Tibial nerve (tissue), 4 donors: ENCODE measurements at regions not wholly inside any gene's neighbourhood (a gene's known extent, or its start where the extent isn't known, plus 50 kb on each side); places are given as distances from the start of the nearest gene placed in this dataset.

Experiments
- DNase-seq, 2 donors: peaks; one replicate each; pipeline ENCODE4 v3.0.0-alpha.2; 2019; ENCODE audit warnings: low spot score in 2 of 2
- H3K27ac ChIP-seq, 4 donors: fragments of 200-600 bp; sonication (generic) in 3 of 4; one replicate each; pipeline ENCODE4 v1.5.1; 2017 to 2019; ENCODE audit warnings: mild to moderate bottlenecking in 1 of 4
- H3K27me3 ChIP-seq, 2 donors: fragments of 200-600 bp; sonication (generic) in 1 of 2; one replicate each; pipeline versions ENCODE4 v1.5.1 to v1.6.0; 2017 to 2019
- H3K36me3 ChIP-seq, 3 donors: fragments of 200-600 bp; sonication (generic); one replicate each; pipeline ENCODE4 v1.5.1; 2018 to 2019
- H3K4me1 ChIP-seq, 4 donors: fragments of 200-600 bp; sonication (generic) in 3 of 4; one replicate each; pipeline ENCODE4 v1.5.1; 2017 to 2019
- H3K4me3 ChIP-seq, 4 donors: fragments of 200-600 bp; sonication (generic) in 3 of 4; one replicate each; pipeline ENCODE4 v1.5.1; 2017 to 2019; ENCODE audit warnings: mild to moderate bottlenecking in 1 of 4, moderate library complexity in 1 of 4
- H3K9me3 ChIP-seq, 4 donors: fragments of 200-600 bp; sonication (generic) in 3 of 4; one replicate each; pipeline ENCODE4 v1.5.1; 2017 to 2019
- CTCF ChIP-seq, 5 experiments: fragments of 200-600 bp in 3 of 5; fragments of 450-650 bp in 2 of 5; sonication (generic) in 3 of 5; IDR thresholded peaks; one replicate each; pipeline ENCODE4 v1.5.1; 2016 to 2019; ENCODE audit warnings: antibody characterized with exemption in 5 of 5, mild to moderate bottlenecking in 3 of 5, moderate library complexity in 2 of 5
- EP300 ChIP-seq, 2 donors: sonication (generic); formaldehyde crosslinking; IDR thresholded peaks; one replicate each; pipeline ENCODE4 v1.6.1; 2017; ENCODE audit warnings: antibody characterized with exemption in 2 of 2, mild to moderate bottlenecking in 1 of 2
- POLR2A ChIP-seq, 2 donors: fragments of 450-650 bp; IDR thresholded peaks; one replicate each; pipeline ENCODE4 v1.6.1; 2017; ENCODE audit warnings: antibody characterized with exemption in 2 of 2, mild to moderate bottlenecking in 2 of 2, moderate library complexity in 2 of 2
- WGBS, 2 donors: methylation state at CpG; one replicate each; pipeline ENCODE4 v1.1.5; 2018; 5-methylcytosine and 5-hydroxymethylcytosine counted together

GRCh38 chr16:35560637-35560984 is 2101.2 kb downstream of the TP53TG3F start:
- Histone ChIP-seq H3K4me1 (no peaks in the 10 kb centered on the region), H3K4me3 (no peak overlapping the region), H3K36me3 (no peaks in the 10 kb centered on the region), H3K27ac (no peak overlapping the region), H3K9me3 (peaks cover 0 to 7% (median 0%) of the 10 kb centered on the region in 4 donors), H3K27me3 (no peaks in the 10 kb centered on the region)
- DNase-seq: no peak
- 57 to 70% methylated on average over 6 of the region's 6 CpGs for WGBS, 2 donors
- no peak for TF ChIP-seq POLR2A (IDR thresholded peaks at IDR 0.05)
- no peak for TF ChIP-seq EP300 (IDR thresholded peaks at IDR 0.05)

- DNase-seq: no peak
- Histone ChIP-seq H3K4me1 (no peaks in the 10 kb centered on the region), H3K9me3 (peaks cover 0 to 7% (median 0%) of the 10 kb centered on the region in 4 donors), H3K4me3 (no peak overlapping the region), H3K36me3 (no peaks in the 10 kb centered on the region), H3K27me3 (no peaks in the 10 kb centered on the region), H3K27ac (no peak overlapping the region)
- TF ChIP-seq CTCF (IDR thresholded peaks at IDR 0.05): no peak
- no peak for TF ChIP-seq EP300 (IDR thresholded peaks at IDR 0.05)
- TF ChIP-seq POLR2A (IDR thresholded peaks at IDR 0.05): no peak
Observed at GRCh38 chr16:35561346-35561745, 2101.9 kb downstream of the TP53TG3F start.

GRCh38 chr16:35562471-35562870 is 2103.1 kb downstream of the TP53TG3F start:
- Histone ChIP-seq H3K27ac (no peak overlapping the region), H3K4me1 (no peaks in the 10 kb centered on the region), H3K4me3 (no peak overlapping the region), H3K27me3 (no peaks in the 10 kb centered on the region), H3K9me3 (peaks cover 0 to 7% (median 0%) of the 10 kb centered on the region in 4 donors), H3K36me3 (no peaks in the 10 kb centered on the region)
- no peak for DNase-seq
- 21 to 33% methylated on average over 1 of the region's 1 CpG for WGBS, 2 donors
- TF ChIP-seq EP300 (IDR thresholded peaks at IDR 0.05) (no peak), CTCF (IDR thresholded peaks at IDR 0.05) (no peak), POLR2A (IDR thresholded peaks at IDR 0.05) (no peak)

- TF ChIP-seq POLR2A (IDR thresholded peaks at IDR 0.05) (no peak), EP300 (IDR thresholded peaks at IDR 0.05) (no peak), CTCF (IDR thresholded peaks at IDR 0.05) (no peak)
- DNase-seq: no peak
Observed at GRCh38 chr16:35562919-35563318, 2103.5 kb downstream of the TP53TG3F start.

DNA sequence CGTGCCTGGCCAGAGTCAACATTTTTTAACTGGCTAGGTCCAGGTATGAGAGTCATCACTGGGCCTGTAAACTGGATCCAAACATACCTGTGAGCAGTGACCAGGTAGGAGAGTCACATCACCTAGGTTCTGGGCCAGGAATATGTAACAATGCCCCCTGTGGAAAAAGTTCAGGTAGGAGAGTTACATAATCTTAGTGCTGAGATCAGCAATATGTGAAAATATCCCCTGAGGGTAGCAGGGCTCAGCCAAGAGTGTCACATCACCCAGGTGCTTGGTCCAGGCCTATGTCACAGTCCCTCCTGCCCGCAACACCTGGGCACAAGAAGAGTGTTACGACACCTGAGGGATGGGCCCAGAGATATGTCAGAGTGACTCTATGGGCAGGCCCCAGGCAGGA is 2104.7 kb downstream of the TP53TG3F start:
- 90 to 92% methylated on average over 3 of the region's 3 CpGs for WGBS, 2 donors
- Histone ChIP-seq H3K9me3 (peaks cover 0 to 7% (median 0%) of the 10 kb centered on the region in 4 donors), H3K27me3 (no peaks in the 10 kb centered on the region), H3K36me3 (no peaks in the 10 kb centered on the region), H3K4me3 (no peak overlapping the region), H3K27ac (no peak overlapping the region), H3K4me1 (no peaks in the 10 kb centered on the region)
- TF ChIP-seq EP300 (IDR thresholded peaks at IDR 0.05): no peak
- TF ChIP-seq CTCF (IDR thresholded peaks at IDR 0.05): no peak
- TF ChIP-seq POLR2A (IDR thresholded peaks at IDR 0.05): no peak
- DNase-seq: no peak

More at GRCh38 chr16:35562919-35563318, 2103.5 kb downstream of the TP53TG3F start:
- H3K4me1 ChIP-seq: no peaks in the 10 kb centered on the region
- peaks cover 0 to 7% (median 0%) of the 10 kb centered on the region in 4 donors for H3K9me3 ChIP-seq
- no peaks in the 10 kb centered on the region for H3K36me3 ChIP-seq
- WGBS, 2 donors: 43 to 50% methylated on average over 1 of the region's 1 CpG
- H3K27me3 ChIP-seq: no peaks in the 10 kb centered on the region
- H3K27ac ChIP-seq: no peak overlapping the region
- H3K4me3 ChIP-seq: no peak overlapping the region

DNA sequence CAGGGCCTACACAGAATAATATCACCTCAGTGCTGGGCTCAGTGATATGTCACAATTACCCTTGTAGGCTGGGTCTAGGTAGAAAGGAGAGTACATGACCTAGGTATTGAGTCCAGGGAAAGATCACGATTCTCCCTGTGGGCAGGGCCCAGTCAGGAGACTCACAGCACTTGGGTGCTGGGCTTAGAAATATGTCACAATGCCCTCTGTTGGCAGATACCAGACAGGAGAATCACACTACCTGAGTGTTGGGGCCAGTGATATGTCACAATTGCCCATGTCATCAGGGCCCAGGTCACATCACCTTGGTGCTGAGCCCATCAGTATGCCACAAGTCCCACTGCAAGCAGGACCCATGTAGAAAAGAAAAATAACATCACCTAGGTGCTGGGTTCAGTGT is 2105.5 kb downstream of the TP53TG3F start:
- DNase-seq: no peak
- TF ChIP-seq EP300 (IDR thresholded peaks at IDR 0.05): no peak
- no peak for TF ChIP-seq CTCF (IDR thresholded peaks at IDR 0.05)
- no peak for TF ChIP-seq POLR2A (IDR thresholded peaks at IDR 0.05)

More for the DNA sequence above, 2105.5 kb downstream of the TP53TG3F start:
- H3K27ac ChIP-seq: no peak overlapping the region
- no peaks in the 10 kb centered on the region for H3K4me1 ChIP-seq
- H3K4me3 ChIP-seq: no peak overlapping the region
- no peaks in the 10 kb centered on the region for H3K36me3 ChIP-seq
- no peaks in the 10 kb centered on the region for H3K27me3 ChIP-seq
- H3K9me3 ChIP-seq: peaks cover 0 to 7% (median 0%) of the 10 kb centered on the region in 4 donors
- WGBS, 2 donors: 54 to 90% methylated on average over 1 of the region's 1 CpG
